Right ventricle myocardium superior (tissue), 1 donor: ENCODE measurements at regions not wholly inside any gene's neighbourhood (a gene's known extent, or its start where the extent isn't known, plus 50 kb on each side); places are given as distances from the start of the nearest gene placed in this dataset.

Experiments used
- ATAC-seq: fragments of 200-7000 bp; cut with Tn5 transposase; one replicate; pipeline ENCODE4 v1.9.1; 2020; ENCODE audit warnings: mild to moderate bottlenecking; ENCODE audit not compliant: poor library complexity
- DNase-seq: peaks from one replicate; pipeline ENCODE4 v3.0.0-alpha.2; 2020
- intact Hi-C: fragments of 100-400 bp; cut with DNase I; formaldehyde crosslinking; loops from one replicate; pipeline ENCODE4 v1.11.2; 2022
- donor health status: DM: no; HTN: yes; CAD: no; lungs with severe emphysema.

DNA sequence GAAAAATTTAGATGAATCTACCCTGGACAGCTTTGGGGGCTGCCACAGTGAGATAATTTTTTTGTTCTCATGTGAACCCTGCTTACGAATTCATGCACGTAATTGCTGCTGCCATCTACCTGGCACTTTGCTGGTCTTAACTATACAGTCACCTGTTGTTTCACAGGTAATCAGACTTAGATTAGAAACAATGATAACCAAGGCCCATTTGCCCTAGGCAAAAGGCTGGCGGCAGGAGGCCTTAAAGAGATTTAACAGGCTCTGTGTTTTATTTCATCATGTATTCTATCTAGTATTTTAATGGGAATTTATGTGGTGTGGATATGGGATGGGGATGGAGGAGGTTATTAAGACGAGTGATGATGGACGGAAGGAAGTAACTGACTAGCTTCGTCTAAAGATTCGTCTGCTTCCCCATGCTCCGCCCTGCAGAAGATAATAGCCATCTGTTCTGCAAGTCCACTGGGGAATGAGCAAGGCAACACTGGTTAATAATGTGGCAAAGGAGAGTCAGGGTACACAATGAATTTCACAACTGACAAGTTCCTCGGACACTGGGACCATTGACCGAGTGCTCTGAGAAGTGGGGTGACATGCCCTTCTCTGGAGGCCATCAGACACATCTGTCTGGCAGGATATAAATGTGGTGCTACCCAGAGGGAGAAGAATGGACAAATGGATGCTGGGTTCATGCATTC is 291.8 kb upstream of the TNP1 start:
- DNase-seq, result no peak
- peak; percentile 56 for ATAC-seq
- intact Hi-C loops, result no loop called here

DNA sequence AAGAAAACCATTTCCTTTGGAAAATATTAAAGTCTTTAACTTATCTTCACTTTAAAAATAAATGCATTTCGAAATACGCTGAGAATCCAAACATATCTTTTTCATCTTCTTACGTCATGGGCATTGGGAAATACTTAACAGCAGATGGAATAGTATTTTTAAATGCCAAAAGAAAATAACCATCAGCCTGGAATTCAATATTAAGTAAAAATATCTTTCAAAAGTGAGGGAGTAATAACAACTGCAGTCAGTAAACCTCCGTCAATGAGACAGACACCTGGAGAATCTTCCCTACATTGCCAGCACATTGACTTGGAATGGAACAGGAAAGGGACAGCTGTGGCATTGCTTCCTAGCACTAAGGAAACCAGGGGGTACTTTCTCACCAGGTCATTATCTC is 290.4 kb upstream of the TNP1 start:
- ATAC-seq (no peak), DNase-seq (no peak)
- intact Hi-C loops, result no loop called here

DNA sequence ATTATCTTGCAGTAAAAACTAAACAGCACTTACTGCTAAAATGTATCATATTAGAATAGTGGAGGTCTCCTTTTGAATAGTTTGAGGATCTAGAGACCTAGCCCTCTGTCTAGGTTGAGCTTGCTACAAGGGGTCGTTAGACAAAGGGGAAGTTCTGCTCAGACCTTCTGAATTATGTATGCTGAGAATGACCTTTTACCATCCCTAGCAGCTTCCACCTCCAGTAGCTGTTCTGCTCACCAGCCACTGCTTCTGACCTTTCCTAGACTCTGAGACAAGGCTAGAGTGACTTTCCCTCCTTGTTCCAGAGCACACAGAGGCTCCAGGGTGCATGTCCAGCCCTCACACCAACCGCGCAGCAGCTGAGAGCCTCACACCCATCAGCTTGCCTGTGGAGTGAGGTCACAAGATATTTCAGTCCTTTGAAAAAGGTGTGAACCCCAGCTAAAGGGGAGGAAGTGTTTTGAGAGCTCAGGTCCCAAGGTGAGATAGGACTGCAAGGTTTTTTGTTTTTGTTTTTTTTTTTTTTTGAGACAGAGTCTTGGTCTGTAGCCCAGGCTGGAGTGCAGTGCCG is 289.3 kb upstream of the TNP1 start:
- DNase-seq, result no peak
- intact Hi-C loops, result no loop called here
- no peak for ATAC-seq

GRCh38 chr2:217147818-217148217 is 288.0 kb upstream of the TNP1 start:
- ATAC-seq, result no peak
- intact Hi-C loops, result no loop called here
- no peak for DNase-seq

DNA sequence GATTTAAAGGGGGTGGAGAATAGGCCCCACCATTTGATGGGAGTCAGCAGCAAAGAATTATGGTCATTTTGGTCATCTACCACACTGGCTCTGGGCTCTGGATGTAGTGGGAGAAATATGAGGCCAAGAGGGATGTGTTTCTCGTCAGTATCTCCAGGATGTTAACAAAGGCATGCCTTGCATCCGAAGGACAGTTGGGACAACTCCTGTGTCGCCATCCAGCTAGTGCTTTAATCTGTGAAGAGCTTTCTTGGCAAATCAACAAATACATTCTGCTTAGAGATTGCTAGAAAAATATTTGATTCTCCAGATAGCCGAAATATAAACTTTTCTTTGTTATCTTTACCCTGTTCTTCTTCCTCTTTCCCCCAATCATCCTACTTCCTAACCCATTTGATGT is 287.1 kb upstream of the TNP1 start:
- ATAC-seq (no peak), DNase-seq (no peak)
- intact Hi-C loops, result no loop called here

- no peak for DNase-seq
- ATAC-seq, result no peak
- intact Hi-C loops, result no loop called here
Measured at GRCh38 chr2:217142649-217143266, 282.9 kb upstream of the TNP1 start.

- intact Hi-C loops, result no loop called here
- ATAC-seq (no peak), DNase-seq (no peak)
Measured at GRCh38 chr2:217138284-217138683, 278.4 kb upstream of the TNP1 start.

- intact Hi-C loops, result no loop called here
Measured at GRCh38 chr2:217127744-217128143, 267.9 kb upstream of the TNP1 start.

DNA sequence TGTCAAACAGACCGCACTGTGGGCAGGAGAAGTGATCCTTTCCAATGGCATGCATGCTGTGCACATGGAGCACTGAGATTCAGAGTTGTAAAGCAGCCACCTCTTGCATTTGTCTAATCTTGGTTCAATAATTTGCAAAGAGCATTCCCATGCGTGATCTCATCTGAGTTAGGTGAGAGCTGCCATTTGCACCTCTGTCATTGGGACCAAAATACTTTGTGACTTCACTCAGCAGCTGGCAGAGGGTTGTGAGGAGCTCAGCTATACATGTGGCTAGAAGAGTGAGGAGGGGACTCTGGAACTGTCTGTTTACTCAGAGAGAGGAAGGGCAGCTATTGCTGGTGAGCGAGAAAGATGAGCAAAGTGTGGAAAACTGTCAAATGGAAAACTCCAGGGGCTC is 265.1 kb upstream of the TNP1 start:
- intact Hi-C loops, result no loop called here
- ATAC-seq, result peak; percentile 36
- DNase-seq, result no peak

More at GRCh38 chr2:217127744-217128143, 267.9 kb upstream of the TNP1 start:
- ATAC-seq (no peak), DNase-seq (no peak)

DNA sequence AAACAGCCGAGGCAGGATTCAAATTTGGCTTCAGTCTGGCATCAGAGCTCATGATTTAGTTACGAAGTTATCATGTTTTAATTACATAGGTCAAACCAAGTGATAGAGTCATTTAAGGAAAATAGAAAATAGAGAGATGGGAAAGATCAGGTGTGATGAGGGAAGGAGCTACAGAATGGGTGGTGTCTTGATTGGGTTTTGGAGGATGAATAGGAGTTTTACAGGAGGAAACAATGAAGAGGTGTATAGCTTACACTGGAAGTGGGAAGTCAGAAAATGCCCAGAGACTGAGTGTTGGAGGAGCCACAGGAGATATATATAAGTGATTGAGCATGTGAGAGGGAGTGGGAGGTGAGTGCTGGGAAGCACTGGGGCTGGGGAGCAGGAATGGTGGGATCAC is 264.2 kb upstream of the TNP1 start:
- DNase-seq (no peak), ATAC-seq (no peak)
- intact Hi-C loops, result no loop called here

DNA sequence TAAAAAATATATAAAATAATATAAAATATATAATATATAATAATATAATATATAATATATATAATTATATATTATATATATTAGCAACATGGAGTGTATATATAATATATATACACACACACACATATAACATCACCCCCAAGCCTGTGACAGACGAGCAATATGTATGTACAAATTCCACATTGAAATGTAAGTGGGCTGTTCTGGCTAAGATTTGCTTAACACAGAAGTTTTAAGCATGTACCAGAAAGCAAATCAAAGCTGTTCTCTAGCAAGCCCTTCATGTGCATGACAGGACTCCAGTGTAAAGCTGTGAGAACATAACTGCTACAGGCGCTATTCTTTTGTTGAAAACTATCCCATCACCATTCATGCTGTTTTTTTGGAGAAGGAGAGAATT is 261.7 kb upstream of the TNP1 start:
- DNase-seq (no peak), ATAC-seq (no peak)
- intact Hi-C loops, result no loop called here

DNA sequence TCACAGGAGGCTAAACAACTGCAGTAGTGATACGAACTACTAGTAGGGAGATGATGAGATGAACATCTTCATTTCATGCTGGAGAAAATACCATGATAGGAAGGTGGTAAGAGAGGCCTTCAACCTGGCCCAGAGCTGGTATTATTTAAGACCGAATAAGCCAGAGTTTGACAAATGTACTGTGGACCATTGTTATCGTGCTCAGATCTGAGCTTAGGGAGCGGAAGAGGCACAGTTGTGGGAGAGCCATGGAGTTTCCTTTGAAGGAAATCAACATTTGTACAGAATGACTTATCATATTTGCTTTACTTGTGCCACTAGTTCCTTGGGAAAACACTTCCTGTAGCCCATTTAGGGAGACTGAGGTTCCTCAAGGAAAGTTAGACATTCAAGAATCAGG is 260.6 kb upstream of the TNP1 start:
- no peak for DNase-seq
- intact Hi-C loops, result no loop called here
- ATAC-seq, result no peak

GRCh38 chr2:217118559-217119284 is 258.9 kb upstream of the TNP1 start:
- DNase-seq (no peak), ATAC-seq (no peak)
- intact Hi-C loops, result no loop called here

- no peak for ATAC-seq
- intact Hi-C loops, result no loop called here
- DNase-seq, result no peak
Measured at GRCh38 chr2:217117523-217117922, 257.7 kb upstream of the TNP1 start.

DNA sequence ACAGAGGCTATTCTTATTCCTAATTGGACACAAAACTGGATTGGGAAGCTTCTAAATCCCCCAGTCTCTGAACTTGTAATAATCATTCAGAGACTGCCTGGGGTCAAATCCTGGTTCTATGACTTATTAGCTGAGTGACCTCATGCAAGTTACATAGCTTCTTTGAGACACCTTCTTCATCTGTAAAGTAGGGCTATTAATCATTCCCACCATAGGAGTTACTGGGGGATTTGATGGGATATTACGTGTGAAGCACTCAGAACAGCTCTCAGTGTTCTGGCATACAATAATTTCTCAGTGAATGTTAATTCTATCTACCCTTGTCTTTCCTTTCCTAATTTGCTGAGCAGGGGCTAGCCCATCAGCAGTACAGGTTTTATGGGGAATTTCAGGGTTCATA is 256.7 kb upstream of the TNP1 start:
- intact Hi-C loops, result no loop called here
- DNase-seq (no peak), ATAC-seq (no peak)

DNA sequence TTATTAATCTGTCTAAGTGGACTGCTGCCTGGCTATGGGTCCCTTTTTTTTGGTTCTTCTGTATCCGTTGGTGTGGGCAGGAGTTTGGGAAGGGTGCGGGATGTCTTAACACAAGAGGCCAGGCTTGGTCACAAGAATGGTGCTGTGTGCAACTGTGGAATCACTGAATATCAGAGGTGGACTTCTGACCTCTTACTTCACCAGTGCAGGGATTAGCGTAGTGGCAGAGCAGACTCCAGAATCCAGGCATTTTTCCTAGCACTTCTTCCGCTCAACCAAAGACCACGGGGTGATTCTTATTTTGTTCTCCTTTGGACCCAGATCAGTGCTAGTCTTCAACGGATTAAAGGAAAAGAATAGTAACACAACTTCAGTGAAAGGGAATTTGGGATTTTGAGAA is 254.3 kb upstream of the TNP1 start:
- intact Hi-C loops, result no loop called here
- no peak for DNase-seq
- ATAC-seq, result no peak

GRCh38 chr2:217113491-217113890 is 253.6 kb upstream of the TNP1 start:
- intact Hi-C loops, result no loop called here
- ATAC-seq, result no peak

DNA sequence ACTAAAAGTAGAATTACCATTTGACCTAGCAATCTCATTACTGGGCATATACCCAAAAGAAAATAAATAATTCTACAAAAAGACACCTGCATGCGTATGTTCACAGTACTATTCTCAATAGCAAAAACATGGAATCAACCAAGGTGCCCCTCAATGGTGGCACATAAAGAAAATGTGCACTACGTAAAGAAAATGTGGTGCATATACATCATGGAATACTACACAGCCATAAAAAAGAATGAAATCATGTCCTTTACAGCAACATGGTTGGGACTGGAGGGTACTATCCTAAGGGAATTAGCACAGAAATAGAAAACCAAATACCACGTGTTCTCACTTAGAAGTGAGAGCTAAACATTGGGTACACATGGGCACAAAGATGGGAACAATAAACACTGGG is 250.7 kb upstream of the TNP1 start:
- no peak for ATAC-seq
- intact Hi-C loops, result no loop called here
- no peak for DNase-seq

More at GRCh38 chr2:217113491-217113890, 253.6 kb upstream of the TNP1 start:
- DNase-seq, result no peak

GRCh38 chr2:217108575-217109027 is 248.7 kb upstream of the TNP1 start:
- DNase-seq, result no peak

GRCh38 chr2:217108086-217108485 is 248.2 kb upstream of the TNP1 start:
- intact Hi-C loops, result no loop called here
- ATAC-seq (no peak), DNase-seq (no peak)

More at GRCh38 chr2:217108575-217109027, 248.7 kb upstream of the TNP1 start:
- intact Hi-C loops, result no loop called here
- no peak for ATAC-seq
